HCT116 (cell line): ENCODE measurements at regions not wholly inside any gene's neighbourhood (a gene's known extent, or its start where the extent isn't known, plus 50 kb on each side); places are given as distances from the start of the nearest gene placed in this dataset.

Source experiments
- EZH2 ChIP-seq: fragments of 200-600 bp; sonication (generic); IDR thresholded peaks from 2 replicates; pipeline ENCODE4 v1.6.1; 2017; ENCODE audit warnings: antibody characterized with exemption, mixed run types
- JUND ChIP-seq: IDR thresholded peaks from 2 replicates; pipeline ENCODE4 v1.6.1; 2012
- YY1 ChIP-seq: IDR thresholded peaks from 2 replicates; pipeline ENCODE4 v1.6.1; 2011; ENCODE audit warnings: low read length, low read depth, moderate library complexity, mild to moderate bottlenecking; ENCODE audit not compliant: insufficient replicate concordance; ENCODE audit errors: extremely low read depth
- TF ChIP-seq, protein P1 (sequence below), 3 experiments: fragments of 200-600 bp in 1 of 3; sonication (generic) in 1 of 3; IDR thresholded peaks in 2 of 3; conservative IDR thresholded peaks in 1 of 3; 2 replicates each; pipeline ENCODE4 v1.5.1; 2012 to 2017; ENCODE audit warnings: low read depth in 2 of 3, low read length in 2 of 3, antibody characterized with exemption in 1 of 3, borderline replicate concordance in 1 of 3, control low read depth in 1 of 3, mild to moderate bottlenecking in 1 of 3, mixed read lengths in 1 of 3, mixed run types in 1 of 3, moderate library complexity in 1 of 3; ENCODE audit not compliant: insufficient read depth in 1 of 3

DNA sequence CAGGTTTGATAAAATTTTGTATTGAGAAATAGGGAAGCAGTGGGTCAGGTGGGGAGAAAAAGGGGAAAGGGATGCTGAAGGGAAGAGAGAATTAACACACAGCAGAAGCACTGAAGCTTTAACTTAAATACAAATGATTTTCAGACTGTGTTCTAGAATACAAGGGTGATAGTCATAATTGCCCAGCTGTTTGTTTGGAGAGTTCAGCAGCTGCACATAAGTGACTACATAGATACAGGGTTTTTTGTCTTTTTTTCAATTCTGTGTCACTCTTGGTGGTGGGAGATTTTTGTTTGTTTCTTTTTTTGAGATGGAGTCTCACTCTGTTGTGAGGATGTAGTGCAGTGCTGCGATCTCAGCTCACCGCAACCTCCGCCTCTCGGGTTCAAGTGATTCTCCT is 590.4 kb upstream of the SEMA6A start:
- TF ChIP-seq, protein P1, sequence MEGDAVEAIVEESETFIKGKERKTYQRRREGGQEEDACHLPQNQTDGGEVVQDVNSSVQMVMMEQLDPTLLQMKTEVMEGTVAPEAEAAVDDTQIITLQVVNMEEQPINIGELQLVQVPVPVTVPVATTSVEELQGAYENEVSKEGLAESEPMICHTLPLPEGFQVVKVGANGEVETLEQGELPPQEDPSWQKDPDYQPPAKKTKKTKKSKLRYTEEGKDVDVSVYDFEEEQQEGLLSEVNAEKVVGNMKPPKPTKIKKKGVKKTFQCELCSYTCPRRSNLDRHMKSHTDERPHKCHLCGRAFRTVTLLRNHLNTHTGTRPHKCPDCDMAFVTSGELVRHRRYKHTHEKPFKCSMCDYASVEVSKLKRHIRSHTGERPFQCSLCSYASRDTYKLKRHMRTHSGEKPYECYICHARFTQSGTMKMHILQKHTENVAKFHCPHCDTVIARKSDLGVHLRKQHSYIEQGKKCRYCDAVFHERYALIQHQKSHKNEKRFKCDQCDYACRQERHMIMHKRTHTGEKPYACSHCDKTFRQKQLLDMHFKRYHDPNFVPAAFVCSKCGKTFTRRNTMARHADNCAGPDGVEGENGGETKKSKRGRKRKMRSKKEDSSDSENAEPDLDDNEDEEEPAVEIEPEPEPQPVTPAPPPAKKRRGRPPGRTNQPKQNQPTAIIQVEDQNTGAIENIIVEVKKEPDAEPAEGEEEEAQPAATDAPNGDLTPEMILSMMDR (IDR thresholded peaks at IDR 0.05 in 2 of 3, conservative IDR thresholded peaks at IDR 0.05 in 1 of 3; ENCODE audit: borderline replicate concordance in 1 of 3, insufficient read depth in 1 of 3, low read depth in 2 of 3, low read length in 2 of 3): no peak
- TF ChIP-seq JUND (no peak), YY1 (no peak), EZH2 (no peak)
